ENCODE measurements at regions not wholly inside any gene's neighbourhood (a gene's known extent, or its start where the extent isn't known, plus 50 kb on each side); places are given as distances from the start of the nearest gene placed in this dataset.

DNA sequence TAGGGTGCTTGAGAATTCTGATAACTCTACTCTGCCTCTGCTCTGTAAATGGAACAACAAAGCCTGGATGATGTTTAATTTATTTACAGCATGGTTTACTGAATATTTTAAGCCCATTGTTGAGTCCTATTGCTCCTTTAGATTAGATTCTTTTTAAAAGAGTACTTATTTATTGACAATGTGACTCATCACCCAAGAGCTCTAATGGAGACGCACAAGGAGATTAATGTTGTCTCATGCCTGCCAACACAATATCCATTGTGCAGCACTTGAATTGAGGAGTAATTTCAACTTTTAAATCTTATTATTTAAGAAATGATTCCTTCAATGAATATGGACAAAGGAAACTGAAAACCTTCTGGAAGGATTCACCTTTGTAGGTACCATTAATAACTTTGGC, 691.4 kb downstream of the ZBBX start:
- TF ChIP-seq EZH2 (IDR thresholded peaks at IDR 0.05; ENCODE audit: low read length): no peak
- TF ChIP-seq, protein P1, sequence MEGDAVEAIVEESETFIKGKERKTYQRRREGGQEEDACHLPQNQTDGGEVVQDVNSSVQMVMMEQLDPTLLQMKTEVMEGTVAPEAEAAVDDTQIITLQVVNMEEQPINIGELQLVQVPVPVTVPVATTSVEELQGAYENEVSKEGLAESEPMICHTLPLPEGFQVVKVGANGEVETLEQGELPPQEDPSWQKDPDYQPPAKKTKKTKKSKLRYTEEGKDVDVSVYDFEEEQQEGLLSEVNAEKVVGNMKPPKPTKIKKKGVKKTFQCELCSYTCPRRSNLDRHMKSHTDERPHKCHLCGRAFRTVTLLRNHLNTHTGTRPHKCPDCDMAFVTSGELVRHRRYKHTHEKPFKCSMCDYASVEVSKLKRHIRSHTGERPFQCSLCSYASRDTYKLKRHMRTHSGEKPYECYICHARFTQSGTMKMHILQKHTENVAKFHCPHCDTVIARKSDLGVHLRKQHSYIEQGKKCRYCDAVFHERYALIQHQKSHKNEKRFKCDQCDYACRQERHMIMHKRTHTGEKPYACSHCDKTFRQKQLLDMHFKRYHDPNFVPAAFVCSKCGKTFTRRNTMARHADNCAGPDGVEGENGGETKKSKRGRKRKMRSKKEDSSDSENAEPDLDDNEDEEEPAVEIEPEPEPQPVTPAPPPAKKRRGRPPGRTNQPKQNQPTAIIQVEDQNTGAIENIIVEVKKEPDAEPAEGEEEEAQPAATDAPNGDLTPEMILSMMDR (optimal IDR thresholded peaks at IDR 0.05 in 1 of 3, IDR thresholded peaks at IDR 0.05 in 1 of 3, conservative IDR thresholded peaks at IDR 0.05 in 1 of 3; ENCODE audit: extremely low read depth in 1 of 3, insufficient read depth in 2 of 3, low read length in 3 of 3): no peak

Data from keratinocyte (primary cell).